Fibroblast of lung (primary cell): ENCODE measurements at regions not wholly inside any gene's neighbourhood (a gene's known extent, or its start where the extent isn't known, plus 50 kb on each side); places are given as distances from the start of the nearest gene placed in this dataset.

Experiments used
- CTCF ChIP-seq, 2 donors: IDR thresholded peaks in 1 of 2; conservative IDR thresholded peaks in 1 of 2; 1 replicate in 1 of 2; 2 replicates in 1 of 2; pipeline ENCODE4 v1.5.1; 2011 to 2012; ENCODE audit warnings: low read length in 2 of 2, control low read depth in 1 of 2, inconsistent platforms in 1 of 2, low read depth in 1 of 2, mild to moderate bottlenecking in 1 of 2
- EZH2 ChIP-seq: IDR thresholded peaks from 2 replicates; pipeline ENCODE4 v1.5.1; 2012; ENCODE audit warnings: low read length, control low read depth, mild to moderate bottlenecking; ENCODE audit errors: missing control alignments

- TF ChIP-seq CTCF (conservative IDR thresholded peaks at IDR 0.05 in 1 of 2, IDR thresholded peaks at IDR 0.05 in 1 of 2; ENCODE audit: low read depth in 1 of 2, low read length in 2 of 2) (no peak), EZH2 (no peak)
These were observed 172.4 kb downstream of the ZNF486 start for GRCh38 chr19:20339444-20339843.
